ENCODE measurements at regions not wholly inside any gene's neighbourhood (a gene's known extent, or its start where the extent isn't known, plus 50 kb on each side); places are given as distances from the start of the nearest gene placed in this dataset.
"Not testable (repeated sequence)": the region's sequence is repeated elsewhere in the genome, so short reads cannot be mapped to it uniquely, and the experiment has no call there.

DNA sequence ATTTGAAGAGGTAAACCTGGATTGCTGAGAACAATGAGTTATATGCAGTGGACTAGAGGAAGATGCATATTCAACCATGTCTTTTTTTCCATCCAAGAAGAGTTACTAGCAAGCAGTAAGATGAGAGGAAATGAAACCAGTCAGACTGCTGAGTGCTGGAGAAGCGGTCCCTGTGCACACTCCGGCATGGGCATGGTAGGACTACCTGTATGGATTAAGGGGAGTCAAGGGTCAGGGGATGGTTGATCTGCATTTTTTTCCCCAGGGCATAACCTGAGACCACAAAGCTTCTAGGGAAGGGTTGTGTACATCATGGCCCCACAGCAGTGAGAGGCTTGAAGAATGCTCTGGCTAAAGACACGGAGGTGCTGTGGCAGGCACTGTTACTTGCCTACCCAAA is 76.6 kb upstream of the ZNF169 start:
- H3F3A ChIP-seq (ENCODE audit: low read length, unreplicated experiment) = no peaks in the 10 kb centered on the region
- H2AFZ ChIP-seq (ENCODE audit: low read length) = no peak overlapping the region
- H3K27ac ChIP-seq (ENCODE audit: low read length) = no peak overlapping the region
- POLR2A ChIA-PET (ENCODE audit: unreplicated experiment) = no interaction called here
- H3K79me2 ChIP-seq (ENCODE audit: low read length) = peaks cover 9% of the 10 kb centered on the region; the same call in 1 of the 2 replicates
- intact Hi-C loops (cut with micrococcal nuclease) = no loop called here
- BruUV-seq (replicated peaks) = no TSS peak
- no peaks in the 10 kb centered on the region for H3K4me1 ChIP-seq (ENCODE audit: insufficient read depth, low read length)
- no peaks in the 10 kb centered on the region for H3K9me2 ChIP-seq (replicated peaks; ENCODE audit: low read length)
- no peak for DNase-seq
- ATAC-seq = no peak
- H3K9me3 ChIP-seq (ENCODE audit: low read length) = no peaks in the 10 kb centered on the region
- peaks cover 10% of the 10 kb centered on the region; the same call in 1 of the 2 replicates for H4K20me1 ChIP-seq (ENCODE audit: low read length)
- H3K9ac ChIP-seq (ENCODE audit: low read length) = no peak overlapping the region
- peaks cover 9% of the 10 kb centered on the region; the same call in 1 of the 2 replicates for H3K36me3 ChIP-seq (ENCODE audit: low read depth, low read length)
- no peak overlapping the region for H3K4me2 ChIP-seq (ENCODE audit: low read length)
- no peak overlapping the region for H3K4me3 ChIP-seq (ENCODE audit: low read length)
- CTCF ChIA-PET = no interaction called here
- TF ChIP-seq, protein P1, sequence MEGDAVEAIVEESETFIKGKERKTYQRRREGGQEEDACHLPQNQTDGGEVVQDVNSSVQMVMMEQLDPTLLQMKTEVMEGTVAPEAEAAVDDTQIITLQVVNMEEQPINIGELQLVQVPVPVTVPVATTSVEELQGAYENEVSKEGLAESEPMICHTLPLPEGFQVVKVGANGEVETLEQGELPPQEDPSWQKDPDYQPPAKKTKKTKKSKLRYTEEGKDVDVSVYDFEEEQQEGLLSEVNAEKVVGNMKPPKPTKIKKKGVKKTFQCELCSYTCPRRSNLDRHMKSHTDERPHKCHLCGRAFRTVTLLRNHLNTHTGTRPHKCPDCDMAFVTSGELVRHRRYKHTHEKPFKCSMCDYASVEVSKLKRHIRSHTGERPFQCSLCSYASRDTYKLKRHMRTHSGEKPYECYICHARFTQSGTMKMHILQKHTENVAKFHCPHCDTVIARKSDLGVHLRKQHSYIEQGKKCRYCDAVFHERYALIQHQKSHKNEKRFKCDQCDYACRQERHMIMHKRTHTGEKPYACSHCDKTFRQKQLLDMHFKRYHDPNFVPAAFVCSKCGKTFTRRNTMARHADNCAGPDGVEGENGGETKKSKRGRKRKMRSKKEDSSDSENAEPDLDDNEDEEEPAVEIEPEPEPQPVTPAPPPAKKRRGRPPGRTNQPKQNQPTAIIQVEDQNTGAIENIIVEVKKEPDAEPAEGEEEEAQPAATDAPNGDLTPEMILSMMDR (conservative IDR thresholded peaks at IDR 0.05; ENCODE audit: low read depth, low read length) = no peak
- TF ChIP-seq EZH2 (IDR thresholded peaks at IDR 0.05; ENCODE audit: low read length, unreplicated experiment) (no peak), EZH2phosphoT487 (IDR thresholded peaks at IDR 0.05; ENCODE audit: borderline replicate concordance, low read length) (no peak)
- no peaks in the 10 kb centered on the region for H3K27me3 ChIP-seq (ENCODE audit: low read length)

DNA sequence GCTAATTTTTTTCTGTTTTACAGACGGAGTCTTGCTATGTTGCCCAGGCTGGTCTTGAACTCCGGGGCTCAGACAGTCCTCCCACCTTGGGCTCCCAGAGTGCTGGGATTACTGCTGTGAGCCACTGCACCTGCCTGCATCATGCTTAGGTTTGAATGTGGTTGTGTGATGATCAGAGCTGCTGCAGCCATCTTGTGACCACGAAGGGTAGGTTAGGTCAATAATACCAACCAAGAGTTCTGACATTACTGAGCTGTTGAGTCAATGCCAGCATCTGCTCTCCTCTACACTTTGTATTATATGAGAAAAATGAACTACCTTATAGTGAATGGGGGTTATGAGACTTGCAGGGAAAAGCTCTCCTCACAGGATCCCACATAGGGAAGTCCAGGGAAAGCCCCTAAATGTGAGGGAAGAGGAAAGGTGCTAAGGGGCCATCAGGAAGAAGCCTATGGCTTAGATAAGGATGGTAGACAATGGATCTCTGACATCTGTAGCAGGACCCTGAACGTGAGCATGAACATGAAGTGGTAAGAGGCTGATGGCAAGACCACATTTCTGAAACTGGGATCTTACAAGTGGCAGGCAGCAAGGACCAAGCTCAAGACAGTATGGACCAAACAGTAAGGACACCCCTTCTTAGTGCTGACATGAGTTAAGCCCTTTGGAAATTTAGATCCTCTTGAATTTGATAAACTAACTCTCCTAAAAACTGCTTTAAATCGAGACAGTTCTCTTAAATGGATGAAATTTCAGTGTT is 75.7 kb upstream of the ZNF169 start:
- Histone ChIP-seq H3K4me3 (ENCODE audit: low read length) (no peak overlapping the region), H3K4me1 (ENCODE audit: insufficient read depth, low read length) (no peaks in the 10 kb centered on the region), H3K4me2 (ENCODE audit: low read length) (no peak overlapping the region), H3K36me3 (ENCODE audit: low read depth, low read length) (peaks cover 9% of the 10 kb centered on the region; the same call in 1 of the 2 replicates), H4K20me1 (ENCODE audit: low read length) (peaks cover 10% of the 10 kb centered on the region; the same call in 1 of the 2 replicates), H2AFZ (ENCODE audit: low read length) (no peak overlapping the region), H3K9me2 (replicated peaks; ENCODE audit: low read length) (no peaks in the 10 kb centered on the region), H3K9me3 (ENCODE audit: low read length) (no peaks in the 10 kb centered on the region), H3K27ac (ENCODE audit: low read length) (no peak overlapping the region), H3K27me3 (ENCODE audit: low read length) (no peaks in the 10 kb centered on the region), H3K9ac (ENCODE audit: low read length) (no peak overlapping the region), H3K79me2 (ENCODE audit: low read length) (peaks cover 8% of the 10 kb centered on the region; the same call in 1 of the 2 replicates), H3F3A (ENCODE audit: low read length, unreplicated experiment) (no peaks in the 10 kb centered on the region)
- no TSS peak for BruUV-seq (replicated peaks)
- ATAC-seq (no peak), DNase-seq (no peak)
- intact Hi-C loops (cut with micrococcal nuclease) = no loop called here
- no peak for TF ChIP-seq EZH2phosphoT487 (IDR thresholded peaks at IDR 0.05; ENCODE audit: borderline replicate concordance, low read length)
- TF ChIP-seq EZH2 (IDR thresholded peaks at IDR 0.05; ENCODE audit: low read length, unreplicated experiment) = no peak
- ChIA-PET POLR2A (ENCODE audit: unreplicated experiment) (no interaction called here), CTCF (no interaction called here)

DNA sequence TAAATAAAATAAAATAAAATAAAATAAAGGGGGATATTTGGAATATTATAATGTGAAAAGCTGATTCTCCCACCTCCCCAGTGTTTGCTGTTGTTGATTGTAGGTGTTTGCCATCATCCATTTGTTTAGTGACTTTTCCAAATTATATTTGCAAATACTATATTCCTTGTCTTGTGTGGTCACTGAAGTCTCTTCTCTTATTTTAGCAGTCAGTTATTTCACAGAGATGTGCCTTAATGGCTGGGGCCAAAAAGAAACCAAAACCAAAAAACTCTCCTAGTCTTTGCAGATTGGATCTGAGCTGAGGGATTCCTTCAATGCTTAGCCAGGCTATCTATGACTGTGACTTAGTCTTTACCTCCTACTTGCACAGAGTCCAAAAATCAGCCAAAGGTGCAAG is 70.9 kb upstream of the ZNF169 start:
- H3K27me3 ChIP-seq (ENCODE audit: low read length) = no peaks in the 10 kb centered on the region
- H2AFZ ChIP-seq (ENCODE audit: low read length) = no peak overlapping the region
- CTCF ChIA-PET = no interaction called here
- no peaks in the 10 kb centered on the region for H3K36me3 ChIP-seq (ENCODE audit: low read depth, low read length)
- no peaks in the 10 kb centered on the region for H3K9me2 ChIP-seq (replicated peaks; ENCODE audit: low read length)
- H3K9me3 ChIP-seq (ENCODE audit: low read length) = no peaks in the 10 kb centered on the region
- H4K20me1 ChIP-seq (ENCODE audit: low read length) = no peaks in the 10 kb centered on the region
- H3K27ac ChIP-seq (ENCODE audit: low read length) = no peak overlapping the region
- H3K4me2 ChIP-seq (ENCODE audit: low read length) = no peak overlapping the region
- no peaks in the 10 kb centered on the region for H3K4me1 ChIP-seq (ENCODE audit: insufficient read depth, low read length)
- no peak for DNase-seq
- no peaks in the 10 kb centered on the region for H3F3A ChIP-seq (ENCODE audit: low read length, unreplicated experiment)
- BruUV-seq (replicated peaks) = no TSS peak
- no peak overlapping the region for H3K9ac ChIP-seq (ENCODE audit: low read length)
- intact Hi-C loops (cut with micrococcal nuclease) = no loop called here
- ATAC-seq = no peak
- no peak overlapping the region for H3K4me3 ChIP-seq (ENCODE audit: low read length)
- no peaks in the 10 kb centered on the region for H3K79me2 ChIP-seq (ENCODE audit: low read length)
- TF ChIP-seq EZH2 (IDR thresholded peaks at IDR 0.05; ENCODE audit: low read length, unreplicated experiment) = no peak
- no peak for TF ChIP-seq EZH2phosphoT487 (IDR thresholded peaks at IDR 0.05; ENCODE audit: borderline replicate concordance, low read length)
- TF ChIP-seq, protein P1 (conservative IDR thresholded peaks at IDR 0.05; ENCODE audit: low read depth, low read length) = no peak
- POLR2A ChIA-PET (ENCODE audit: unreplicated experiment) = no interaction called here

DNA sequence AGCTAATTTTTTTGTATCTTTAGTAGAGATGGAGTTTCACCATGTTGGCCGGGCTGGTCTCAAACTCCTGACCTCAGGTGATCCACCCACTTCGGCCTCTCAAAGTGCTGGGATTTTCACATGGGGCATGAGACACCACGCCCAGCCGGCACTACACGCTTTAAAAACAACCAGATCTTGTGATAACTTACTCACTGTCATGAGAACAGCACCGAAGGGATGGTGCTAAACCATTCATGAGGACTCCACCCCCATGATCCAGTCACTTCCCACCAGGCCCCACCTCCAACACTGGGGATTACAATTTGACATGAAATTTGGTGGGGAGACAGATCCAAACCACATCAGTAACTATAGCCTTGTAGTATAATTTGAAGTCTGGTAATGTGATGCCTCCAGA is 67.4 kb upstream of the ZNF169 start:
- H3K79me2 ChIP-seq (ENCODE audit: low read length); H3K9ac ChIP-seq (ENCODE audit: low read length); H3K36me3 ChIP-seq (ENCODE audit: low read depth, low read length); H2AFZ ChIP-seq (ENCODE audit: low read length); H3K4me2 ChIP-seq (ENCODE audit: low read length); ATAC-seq; H3K27ac ChIP-seq (ENCODE audit: low read length); intact Hi-C loops (cut with micrococcal nuclease); CTCF ChIA-PET; H3K4me1 ChIP-seq (ENCODE audit: insufficient read depth, low read length); H3K4me3 ChIP-seq (ENCODE audit: low read length); H3K27me3 ChIP-seq (ENCODE audit: low read length); POLR2A ChIA-PET (ENCODE audit: unreplicated experiment); H3K9me3 ChIP-seq (ENCODE audit: low read length); H4K20me1 ChIP-seq (ENCODE audit: low read length); BruUV-seq (replicated peaks); DNase-seq; H3F3A ChIP-seq (ENCODE audit: low read length, unreplicated experiment); H3K9me2 ChIP-seq (replicated peaks; ENCODE audit: low read length): not testable (repeated sequence)

Measured in PC-3 (cell line).